GM19035 (cell line): ENCODE measurements at regions not wholly inside any gene's neighbourhood (a gene's known extent, or its start where the extent isn't known, plus 50 kb on each side); places are given as distances from the start of the nearest gene placed in this dataset.

Experiments used
- ATAC-seq: cut with Tn5 transposase; IDR thresholded peaks from one replicate; pipeline ENCODE4 v1.9.1; 2021; ENCODE audit not compliant: unreplicated experiment

DNA sequence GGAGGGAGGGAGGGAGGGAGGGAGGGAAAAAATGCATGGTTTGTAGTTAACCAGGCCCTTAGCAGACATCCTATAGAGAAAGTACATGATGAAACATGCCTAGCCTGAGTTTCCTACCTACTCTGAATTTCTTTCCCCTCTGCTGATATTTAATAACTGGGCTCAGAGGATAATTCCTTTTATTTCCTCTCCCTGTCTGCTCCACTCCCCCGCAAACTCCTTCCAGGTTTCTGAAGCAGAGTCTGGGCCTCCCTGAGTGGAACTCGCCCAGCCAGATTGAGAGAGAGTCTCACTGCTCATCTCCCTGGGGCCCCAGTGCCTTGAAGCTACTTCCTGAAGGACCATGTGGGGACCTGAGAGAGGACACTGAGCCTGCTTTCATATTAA, 111.9 kb upstream of the SLC44A3 start:
- ATAC-seq = no peak

DNA sequence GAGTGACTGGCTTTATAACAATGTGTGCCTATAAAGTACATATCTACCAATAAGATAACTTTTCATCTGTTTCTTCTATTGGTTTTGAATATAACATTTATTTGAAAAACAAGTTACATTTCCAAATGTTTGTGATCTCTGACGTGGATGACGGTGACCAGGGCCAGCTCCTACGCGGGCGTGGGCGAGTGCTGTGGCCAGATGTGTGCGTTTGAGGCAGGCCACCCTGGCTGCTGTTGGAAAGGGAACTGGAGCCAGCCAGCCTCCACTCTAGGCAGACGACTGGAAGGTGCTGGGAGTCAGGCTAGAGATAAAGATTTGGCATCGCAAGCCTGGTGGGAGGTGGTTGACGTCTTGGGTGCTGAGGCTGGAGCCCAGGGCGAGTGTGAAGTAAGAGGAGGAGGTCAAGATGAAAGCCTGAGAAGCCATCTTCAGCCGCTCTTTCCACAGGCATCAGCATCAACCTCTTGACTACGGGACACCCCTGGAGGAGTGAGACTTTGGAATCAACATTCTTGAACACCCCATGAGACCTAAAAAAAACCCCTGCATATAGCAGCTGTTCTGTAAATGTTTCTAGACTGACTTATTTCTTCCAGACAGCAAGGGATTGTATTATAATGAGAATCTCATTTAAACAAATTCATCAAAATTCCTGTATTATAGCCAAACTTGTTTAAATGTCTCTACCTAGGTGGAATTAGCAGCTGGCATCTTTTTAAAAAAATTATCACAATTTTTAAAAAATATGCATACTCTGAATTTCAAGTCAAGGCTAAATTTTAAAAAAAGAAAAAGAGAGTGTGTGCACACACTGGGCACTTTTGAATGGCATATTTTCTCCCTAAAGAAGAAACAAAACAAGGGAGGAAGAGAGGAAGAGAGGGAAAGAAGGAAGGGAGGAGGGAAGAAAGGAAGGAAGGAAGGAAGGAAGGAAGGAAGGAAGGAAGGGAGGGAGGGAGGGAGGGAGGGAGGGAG, 112.5 kb upstream of the SLC44A3 start:
- ATAC-seq = no peak

DNA sequence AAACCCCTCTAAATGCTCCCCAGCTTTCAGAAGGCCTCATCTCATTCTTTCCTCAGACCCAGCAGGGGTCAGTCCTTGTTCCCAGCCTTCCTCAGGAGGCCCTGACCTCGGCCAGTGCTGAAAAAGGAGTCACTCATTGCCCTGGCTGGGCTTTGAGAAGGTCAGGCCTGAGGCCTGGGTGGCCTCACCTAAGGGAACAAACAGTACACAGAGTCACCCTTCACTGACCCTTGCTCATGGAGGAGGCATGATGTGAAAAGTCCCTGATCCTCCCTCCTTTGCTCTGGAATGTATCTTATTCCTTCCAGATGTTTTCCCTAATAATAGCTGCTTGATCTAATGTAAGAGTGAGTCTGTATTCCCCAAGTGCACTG, 117.7 kb upstream of the SLC44A3 start:
- no peak for ATAC-seq

DNA sequence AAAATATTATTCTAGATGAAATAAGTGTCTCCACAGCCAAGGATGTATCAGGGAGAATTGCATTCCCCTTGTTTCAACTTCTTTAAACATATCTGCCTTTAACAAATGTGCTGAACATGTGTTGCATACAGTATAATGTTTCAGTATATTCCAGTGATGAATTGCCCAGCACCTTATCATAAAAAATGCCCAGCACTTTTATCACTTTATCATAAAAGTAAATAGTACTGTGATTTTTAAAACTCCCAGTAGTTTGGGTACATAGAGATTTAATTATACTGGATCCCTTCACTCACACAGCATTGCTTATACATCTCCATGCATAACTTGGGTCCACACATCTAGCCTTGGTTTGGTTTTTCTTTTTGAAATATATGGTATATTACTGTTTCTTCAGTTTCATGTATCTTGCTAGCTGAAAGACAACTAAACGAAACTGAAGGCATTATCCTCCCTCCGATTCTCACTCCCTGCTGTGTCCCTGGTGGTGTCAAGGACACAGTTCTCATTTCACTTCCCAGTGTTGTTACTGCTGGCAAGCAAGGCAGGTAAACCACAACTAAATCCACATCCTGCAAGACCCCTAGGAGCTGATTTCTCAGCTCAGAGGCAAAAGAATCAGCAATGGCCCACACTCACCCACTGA, 118.2 kb upstream of the SLC44A3 start:
- ATAC-seq = no peak

DNA sequence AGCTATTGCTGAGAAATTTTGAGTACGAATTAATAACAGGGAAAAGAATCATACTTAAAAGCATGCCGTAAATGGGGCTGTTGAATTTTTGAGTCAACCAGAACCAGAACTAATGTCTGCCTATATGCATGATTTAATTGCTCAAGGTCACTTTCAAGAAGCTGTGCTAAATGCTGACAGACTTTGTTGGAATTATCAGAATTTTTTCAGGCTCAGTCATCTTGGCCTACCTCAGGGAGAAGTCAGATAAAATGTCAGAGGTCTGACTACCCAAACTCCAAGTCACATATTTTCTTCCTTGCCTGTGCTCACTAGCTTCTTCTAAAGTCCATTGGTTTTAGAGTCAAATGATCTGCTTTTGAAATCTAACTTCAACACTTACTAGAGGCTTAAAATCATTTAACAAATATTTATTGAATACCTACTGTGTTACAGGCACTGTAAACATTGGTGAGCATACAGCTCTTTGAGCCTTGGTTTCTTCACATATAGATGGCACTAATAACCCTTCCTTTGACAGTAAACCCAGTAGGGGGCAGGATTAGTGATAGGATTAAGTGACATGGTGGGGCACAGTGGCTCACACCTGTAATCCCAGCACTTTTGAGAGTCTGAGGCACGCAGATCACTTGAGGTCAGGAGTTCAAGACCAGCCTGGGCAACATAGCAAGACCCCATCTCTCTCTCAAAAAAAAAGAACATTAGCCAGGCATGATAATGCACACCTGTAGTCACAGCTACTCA, 121.2 kb upstream of the SLC44A3 start:
- no peak for ATAC-seq

DNA sequence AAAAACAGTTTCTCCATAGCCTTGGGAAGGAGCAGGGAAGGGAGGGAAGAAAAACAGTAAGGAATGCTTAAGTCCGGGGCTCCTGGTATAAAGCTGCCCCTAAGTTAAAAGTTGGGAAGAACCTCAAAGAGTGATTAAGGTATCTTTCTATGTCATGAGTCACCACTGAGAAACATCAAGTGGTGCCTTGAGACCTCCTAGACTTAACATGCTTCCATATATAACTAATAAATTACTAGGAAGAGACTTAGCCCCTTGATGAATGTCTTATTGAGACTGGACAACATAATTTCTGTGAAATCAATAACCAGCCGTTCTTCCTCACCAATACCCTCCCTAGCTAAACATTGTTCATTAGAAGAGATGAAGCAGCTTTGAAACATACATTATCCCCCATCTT, 121.8 kb upstream of the SLC44A3 start:
- no peak for ATAC-seq

DNA sequence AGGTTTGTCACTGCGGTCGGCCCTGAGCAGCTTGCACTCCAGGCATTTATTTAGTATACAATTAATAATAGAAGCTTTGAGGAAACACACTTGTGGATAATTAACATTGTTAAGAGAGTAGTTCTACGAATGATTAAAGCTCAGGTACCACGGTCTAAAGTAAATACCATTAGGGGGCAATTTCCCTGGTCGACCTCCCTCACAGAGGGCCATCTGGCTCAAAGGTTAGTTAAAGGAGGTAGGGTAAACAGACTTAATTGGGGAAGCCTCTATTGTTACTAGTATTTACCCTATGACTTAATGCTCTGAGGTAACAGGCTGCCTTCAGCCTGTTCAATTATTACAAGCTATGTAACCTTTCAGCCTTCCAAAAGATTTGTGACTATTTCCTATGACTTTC, 122.3 kb upstream of the SLC44A3 start:
- ATAC-seq = no peak

DNA sequence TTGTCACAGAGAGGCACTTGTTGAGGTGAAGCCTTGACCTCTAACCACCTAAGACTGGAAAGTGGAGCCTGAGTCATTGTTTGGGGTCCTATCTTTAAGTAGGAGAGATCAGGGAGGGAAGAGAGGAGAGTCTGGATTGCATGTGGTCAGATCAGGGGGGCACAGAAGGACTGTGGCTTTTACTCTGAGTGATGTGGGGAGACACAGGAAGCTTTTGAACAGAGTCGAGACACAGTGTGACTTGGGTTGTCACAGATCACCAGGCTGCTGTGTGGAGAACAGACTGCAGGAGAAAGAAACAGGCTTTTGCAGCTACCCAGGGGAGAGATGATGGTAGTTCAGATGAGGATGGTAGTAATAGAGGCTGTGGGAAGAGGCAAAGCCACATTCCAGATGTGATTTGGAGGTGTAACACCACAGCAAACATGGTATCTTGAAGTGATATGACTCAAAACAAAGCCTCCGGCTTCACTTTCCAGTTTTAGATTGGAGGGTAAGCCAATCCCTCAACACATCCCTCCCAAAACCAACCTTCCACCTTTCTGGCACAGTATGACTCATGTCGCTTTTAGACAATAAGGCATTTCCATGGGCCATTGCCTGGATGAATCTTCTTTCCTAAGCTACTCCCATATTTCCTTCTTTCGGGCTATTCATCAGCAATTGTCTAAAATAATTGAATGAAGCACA, 125.8 kb upstream of the SLC44A3 start:
- no peak for ATAC-seq

DNA sequence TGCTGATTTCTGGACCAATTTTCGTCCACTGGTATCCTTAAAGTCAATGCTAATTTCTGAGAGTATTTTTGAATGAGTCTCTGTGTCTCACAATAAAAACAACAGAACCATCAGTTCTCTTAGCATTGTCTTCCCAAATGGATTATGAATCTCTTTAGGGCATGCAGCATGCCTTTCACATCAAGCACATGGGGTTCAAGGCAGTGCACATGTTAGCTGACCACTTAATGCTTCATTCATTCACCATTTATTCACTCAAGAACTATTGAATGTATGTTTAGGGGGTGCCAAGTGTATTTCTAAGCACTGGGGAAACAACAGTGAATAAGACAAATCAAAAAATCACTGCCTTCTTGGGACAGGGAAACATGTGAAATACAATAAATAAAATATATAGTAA, 126.7 kb upstream of the SLC44A3 start:
- ATAC-seq = no peak

DNA sequence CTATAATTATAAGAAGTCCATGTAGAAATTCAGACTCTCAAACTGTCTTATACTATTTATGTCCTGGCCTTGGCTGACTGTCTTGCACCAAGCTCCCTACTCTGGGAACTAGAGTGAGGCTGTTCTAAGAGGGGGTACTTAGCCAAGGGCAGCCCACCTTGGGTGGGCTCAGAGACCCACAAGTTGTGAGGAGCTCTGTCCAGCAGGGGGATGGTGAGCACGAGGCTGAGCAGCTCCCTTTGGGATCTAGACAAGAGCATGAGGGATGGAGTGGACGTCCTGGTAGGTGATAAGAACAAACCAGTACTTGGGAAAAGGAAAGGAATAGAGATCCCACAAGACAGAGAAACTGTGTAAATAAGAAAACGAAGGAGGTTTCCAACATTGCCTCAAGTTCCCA, 127.1 kb upstream of the SLC44A3 start:
- no peak for ATAC-seq

DNA sequence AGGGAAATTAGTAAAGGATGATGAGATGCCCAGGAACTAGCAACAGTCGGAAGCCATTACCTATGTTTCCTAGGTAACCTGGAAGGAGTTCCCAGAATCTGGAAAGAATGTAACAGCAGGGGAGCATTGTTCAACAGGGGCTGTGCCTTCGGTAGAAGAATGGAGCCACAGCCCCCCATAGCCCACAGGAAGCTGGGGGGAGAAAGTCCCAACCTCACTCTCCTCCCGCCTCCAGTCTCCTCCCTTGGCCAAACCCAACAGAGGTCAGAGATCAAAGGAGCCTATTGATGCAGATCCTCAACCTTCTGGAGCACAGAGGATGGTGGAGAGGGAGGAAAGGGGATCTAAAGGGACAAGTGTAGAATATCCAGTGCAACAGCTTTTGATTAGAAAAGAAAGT, 131.5 kb upstream of the SLC44A3 start:
- ATAC-seq = no peak

DNA sequence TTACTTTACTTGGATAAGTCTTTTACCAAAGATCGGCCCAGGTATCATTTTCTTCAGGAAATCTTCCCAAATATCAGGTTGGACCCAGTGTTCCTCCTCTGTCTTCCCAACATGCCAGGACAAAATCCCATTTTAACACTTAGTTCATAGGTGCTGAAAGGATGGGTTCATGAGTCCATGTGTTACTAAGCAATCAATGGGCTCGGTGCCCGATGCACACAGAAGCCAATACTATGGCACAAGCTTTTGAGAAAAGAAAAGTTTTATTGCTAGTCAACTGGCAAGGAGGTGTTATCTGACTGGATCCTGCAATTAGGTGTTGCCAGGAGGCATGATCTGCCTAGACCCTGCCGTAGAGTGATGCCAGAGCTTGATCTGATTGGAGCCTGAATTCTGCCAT, 133.3 kb upstream of the SLC44A3 start:
- ATAC-seq = no peak

DNA sequence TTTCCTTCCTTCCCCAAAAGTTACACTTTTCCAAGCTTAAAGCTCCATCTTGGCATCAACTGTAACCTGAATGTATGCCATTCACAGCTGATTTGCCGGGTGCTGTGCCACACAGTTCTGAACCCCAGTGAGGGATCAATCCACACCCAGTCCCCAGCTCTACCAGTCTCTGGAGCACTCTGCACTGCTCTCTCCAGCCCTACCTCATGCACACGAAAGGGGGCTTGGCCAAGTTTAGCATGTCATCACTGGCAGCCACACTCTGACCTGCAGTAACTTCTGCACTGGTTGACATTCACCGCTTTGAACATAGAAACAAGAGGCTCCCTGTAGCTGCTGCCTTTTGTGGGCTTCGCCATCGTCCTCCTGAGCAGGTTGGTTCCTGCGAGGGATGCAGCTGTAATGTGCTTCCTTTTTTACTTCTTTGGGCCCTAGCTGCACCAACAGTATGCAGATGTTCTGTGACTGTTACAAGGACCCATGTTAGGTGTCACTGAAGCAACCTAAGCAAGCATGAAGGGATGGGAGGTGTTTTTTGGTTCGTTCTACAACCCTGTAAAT, 135.4 kb upstream of the SLC44A3 start:
- ATAC-seq = no peak

DNA sequence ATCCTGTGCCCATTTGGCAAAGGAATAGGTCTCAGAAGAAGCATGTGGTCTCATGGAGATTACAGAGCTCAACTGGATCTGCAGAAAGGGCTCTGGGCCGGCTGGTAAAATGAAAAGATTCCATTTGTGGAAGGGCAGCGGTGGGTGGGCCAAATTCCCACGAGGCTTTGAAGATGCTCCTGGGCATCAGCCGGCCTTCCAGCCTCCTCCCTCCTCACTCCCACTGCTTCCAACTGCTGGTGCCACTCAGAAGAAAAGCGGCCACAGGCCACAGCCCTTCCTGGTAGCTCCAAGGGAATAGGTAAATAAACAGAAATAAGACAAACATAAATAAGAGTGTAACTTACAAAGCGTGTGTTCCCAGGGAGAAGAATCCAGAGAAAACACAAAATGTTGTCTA, 136.3 kb upstream of the SLC44A3 start:
- ATAC-seq = no peak

DNA sequence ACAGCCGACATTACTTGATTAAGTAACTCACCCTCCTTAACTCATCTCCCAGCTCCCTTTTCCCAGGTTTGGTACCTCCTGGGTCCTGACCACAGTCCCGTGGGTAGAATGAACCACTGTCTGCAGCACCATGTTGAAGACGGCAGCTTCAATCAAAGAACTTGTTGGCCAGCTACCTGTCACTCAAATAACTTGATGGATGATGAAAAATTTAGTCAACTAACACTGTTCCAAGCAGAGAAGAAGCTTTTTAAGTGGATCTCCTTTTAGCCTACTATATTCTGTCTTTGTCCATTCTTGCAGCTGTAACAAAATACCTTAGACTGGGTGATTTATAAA, 138.4 kb upstream of the F3 start:
- no peak for ATAC-seq

DNA sequence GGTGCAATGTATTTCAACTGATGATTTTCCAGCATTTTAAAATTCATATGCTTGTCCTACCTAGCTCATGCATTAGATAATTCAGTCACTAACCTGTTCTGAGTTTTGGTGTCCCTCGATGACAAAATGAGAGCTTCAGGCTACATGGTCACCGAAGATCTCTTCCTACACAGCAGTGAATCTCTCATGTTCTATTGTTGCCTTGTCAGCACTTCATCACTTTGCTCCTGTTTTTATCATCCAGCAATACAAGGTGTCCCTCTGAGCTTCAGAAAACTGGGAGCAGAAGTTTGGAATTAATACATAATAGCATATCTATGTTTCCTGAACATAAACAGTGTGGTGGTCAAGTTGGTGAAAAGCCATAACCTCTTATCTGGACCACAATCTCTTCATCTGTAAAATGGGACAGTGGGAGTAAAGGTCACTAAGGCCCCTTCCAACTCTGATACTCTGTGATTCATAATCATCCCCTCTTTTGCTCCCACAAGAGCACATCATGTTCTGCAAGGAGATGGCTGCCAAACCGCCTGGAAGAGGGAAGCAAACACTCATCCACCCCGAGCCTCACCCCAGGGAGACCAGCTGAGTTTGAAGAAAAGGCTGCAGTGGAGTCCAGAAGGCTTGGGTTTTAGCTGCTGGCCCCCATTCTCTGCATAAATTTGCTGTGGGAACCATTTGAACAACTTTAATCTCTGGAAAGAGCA, 137.9 kb upstream of the F3 start:
- ATAC-seq = no peak

DNA sequence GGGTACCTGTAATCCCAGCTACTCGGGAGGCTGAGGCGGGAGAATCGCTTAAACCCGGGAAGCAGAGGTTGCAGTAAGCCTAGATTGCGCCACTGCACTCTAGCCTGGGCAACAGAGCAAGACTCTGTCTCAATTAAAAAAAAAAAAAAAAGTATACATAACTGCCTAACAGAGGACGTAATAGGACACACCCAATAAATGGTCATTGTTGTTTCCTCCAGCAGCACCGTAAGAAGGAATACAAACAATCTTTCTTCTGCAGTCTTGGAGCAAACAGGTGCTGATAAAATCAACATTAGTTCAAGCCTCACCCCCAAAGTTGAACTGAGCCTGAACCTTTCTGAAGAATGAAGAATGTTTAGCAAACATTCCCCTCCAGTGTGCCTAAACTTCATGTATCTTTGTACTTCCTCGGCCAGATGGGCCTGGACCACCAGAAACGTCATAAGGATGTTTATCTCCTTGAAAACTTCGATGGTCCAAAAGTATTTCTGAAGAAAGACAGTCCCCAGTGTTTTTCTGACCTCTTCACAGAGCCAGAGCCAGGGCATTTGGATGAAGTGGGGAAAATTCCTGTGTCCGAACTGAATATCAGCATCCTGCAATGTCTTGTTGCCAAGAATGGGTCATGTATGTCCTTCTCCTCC, 136.8 kb upstream of the F3 start:
- ATAC-seq = no peak

DNA sequence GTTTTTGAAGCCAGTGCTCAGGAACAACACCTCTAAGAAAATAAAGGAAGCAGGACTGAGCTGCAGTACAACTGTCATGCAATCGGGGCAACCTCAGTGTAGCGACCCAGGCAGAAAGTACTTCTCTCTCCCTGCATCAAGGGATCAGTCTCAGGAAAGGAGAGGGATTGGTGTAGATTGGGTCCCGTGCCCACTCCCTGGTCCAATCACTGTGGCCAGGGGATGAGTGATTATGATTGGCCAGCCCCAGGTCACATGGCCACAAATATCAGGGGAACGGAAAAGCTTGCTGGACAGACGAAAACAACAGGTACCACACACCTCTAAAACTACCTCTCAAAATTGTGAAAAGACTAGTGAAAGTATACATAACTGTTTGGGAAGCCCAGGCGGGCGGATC, 136.2 kb upstream of the F3 start:
- ATAC-seq = no peak

DNA sequence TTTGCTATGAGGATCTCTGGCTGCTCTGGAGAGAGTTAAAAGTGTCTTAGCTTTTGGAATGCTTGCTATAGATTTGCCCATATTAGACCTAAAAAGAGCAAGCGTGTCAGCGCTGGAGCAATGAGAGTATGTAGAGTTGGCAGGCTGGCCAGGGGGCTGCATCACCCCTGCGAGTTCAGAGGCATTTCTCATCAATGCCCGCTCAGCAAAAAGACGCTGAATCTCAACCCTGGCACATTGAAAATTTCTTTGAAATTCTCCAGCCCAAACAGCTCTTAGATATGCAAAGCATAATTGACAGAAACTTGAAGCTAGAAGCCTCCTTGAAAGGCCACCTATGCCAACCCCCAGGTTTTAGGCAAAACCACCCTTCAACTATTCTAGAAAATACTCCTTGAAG, 135.5 kb upstream of the F3 start:
- ATAC-seq = no peak

DNA sequence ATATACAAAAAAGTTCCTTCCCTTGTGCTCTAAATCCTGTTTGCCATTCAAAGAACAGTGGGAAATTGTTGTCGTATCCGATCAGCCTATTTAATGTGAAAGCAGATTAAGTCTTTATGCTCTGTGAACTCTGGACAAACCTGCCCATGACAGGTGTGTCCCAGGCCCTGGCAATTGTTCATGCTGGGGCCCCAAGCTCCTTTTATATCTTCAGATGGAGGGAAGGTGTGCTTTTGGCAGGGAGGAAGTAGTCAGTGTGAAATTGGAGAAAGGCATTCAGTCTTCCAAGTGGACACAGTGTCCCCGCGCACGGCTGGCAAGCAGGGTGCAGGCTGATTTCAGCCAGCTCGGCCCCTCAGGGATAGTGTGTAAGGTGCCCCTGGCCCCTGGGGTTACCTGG, 135.1 kb upstream of the F3 start:
- ATAC-seq = no peak
